AG04450 (cell line): ENCODE measurements at regions not wholly inside any gene's neighbourhood (a gene's known extent, or its start where the extent isn't known, plus 50 kb on each side); places are given as distances from the start of the nearest gene placed in this dataset.
"Not testable (repeated sequence)": the region's sequence is repeated elsewhere in the genome, so short reads cannot be mapped to it uniquely, and the experiment has no call there.

Source experiments
- CTCF ChIA-PET: fragments of 300-600, 350-600 bp; formaldehyde crosslinking; extraction: SDS; loops from one replicate; lab custom pipeline; 2022; ENCODE audit warnings: antibody characterized with exemption, inconsistent platforms; lab: Charles Lee
- POLR2A ChIA-PET: fragments of 350-600 bp; formaldehyde crosslinking; extraction: SDS; loops from one replicate; lab custom pipeline; 2021; ENCODE audit warnings: antibody characterized with exemption, inconsistent platforms; lab: Yijun Ruan, JAX
- DNase-seq: peaks from one replicate; pipeline ENCODE4 v3.0.0-alpha.2; 2011; ENCODE audit warnings: low read depth, low spot score
- H3K27ac ChIP-seq: one replicate; pipeline ENCODE4 v1.5.1; 2012; ENCODE audit warnings: low read depth, low read length, control low read depth
- H3K27me3 ChIP-seq: one replicate; pipeline ENCODE4 v1.6.0; 2012; ENCODE audit warnings: low read length; ENCODE audit not compliant: control insufficient read depth, insufficient read depth
- H3K4me3 ChIP-seq: 2 replicates; pipeline ENCODE4 v1.5.1; 2011; ENCODE audit warnings: mild to moderate bottlenecking, low read depth, low read length, control low read depth
- H3K9me3 ChIP-seq: 2 replicates; pipeline ENCODE4 v1.5.1; 2012; ENCODE audit warnings: low read length; ENCODE audit not compliant: control insufficient read depth, insufficient read depth
- CTCF ChIP-seq: IDR thresholded peaks from 2 replicates; pipeline ENCODE4 v1.5.1; 2011; ENCODE audit warnings: low read depth, low read length, control low read depth, inconsistent platforms

GRCh38 chr5:38790891-38791290, 54.9 kb upstream of the OSMR start:
- POLR2A ChIA-PET: no interaction called here
- H3K27ac ChIP-seq: no peak overlapping the region

GRCh38 chr5:38793099-38793498, 52.7 kb upstream of the OSMR start:
- no peak for TF ChIP-seq CTCF
- no peaks in the 10 kb centered on the region for H3K27me3 ChIP-seq
- ChIA-PET POLR2A (no interaction called here), CTCF (interaction anchor here (0.9 to 1.8 kb wide), 2 partner anchors 17 to 352 kb away, joined by 3 to 4 read pairs; no protein-coding TSS in a partner anchor)
- no peak for DNase-seq
- H3K4me3 ChIP-seq: no peak overlapping the region
- no peak overlapping the region for H3K27ac ChIP-seq
- H3K9me3 ChIP-seq: peaks cover 4% of the 10 kb centered on the region; the same call in 1 of the 2 replicates

More at GRCh38 chr5:38790891-38791290, 54.9 kb upstream of the OSMR start:
- CTCF ChIA-PET: interaction anchor here (1.1 kb wide), 1 partner anchor 349 kb away, joined by 3 read pairs; no protein-coding TSS in a partner anchor
- H3K9me3 ChIP-seq: peaks cover 7% of the 10 kb centered on the region
- H3K4me3 ChIP-seq: no peak overlapping the region
- no peak for TF ChIP-seq CTCF
- no peak for DNase-seq
- H3K27me3 ChIP-seq: no peaks in the 10 kb centered on the region

- H3K4me3 ChIP-seq, H3K27ac ChIP-seq, DNase-seq, H3K9me3 ChIP-seq, H3K27me3 ChIP-seq, POLR2A ChIA-PET: not testable (repeated sequence)
- CTCF ChIA-PET: interaction anchor here (1.8 kb wide), 1 partner anchor 353 kb away, joined by 4 read pairs; no protein-coding TSS in a partner anchor
Observed at GRCh38 chr5:38794037-38794436, 51.8 kb upstream of the OSMR start.

GRCh38 chr5:38794986-38795385, 50.8 kb upstream of the OSMR start:
- H3K9me3 ChIP-seq: peaks cover 4% of the 10 kb centered on the region; the same call in 1 of the 2 replicates
- no peak overlapping the region for H3K4me3 ChIP-seq
- ChIA-PET CTCF (interaction anchor here (1.4 to 1.8 kb wide), 3 partner anchors 12 to 354 kb away, joined by 3 to 5 read pairs (median 4); no protein-coding TSS in a partner anchor), POLR2A (no interaction called here)
- no peak for DNase-seq
- no peak for TF ChIP-seq CTCF
- no peaks in the 10 kb centered on the region for H3K27me3 ChIP-seq
- no peak overlapping the region for H3K27ac ChIP-seq

- Histone ChIP-seq H3K9me3 (peaks cover 4% of the 10 kb centered on the region; the same call in 1 of the 2 replicates), H3K27ac (no peak overlapping the region), H3K4me3 (no peak overlapping the region), H3K27me3 (no peaks in the 10 kb centered on the region)
- CTCF ChIA-PET: interaction anchor here (1.0 to 1.5 kb wide), 4 partner anchors 13 to 354 kb away, joined by 3 to 5 read pairs (median 4); no protein-coding TSS in a partner anchor
- TF ChIP-seq CTCF: no peak
- no peak for DNase-seq
- POLR2A ChIA-PET: no interaction called here
Observed at GRCh38 chr5:38795986-38796741, 49.6 kb upstream of the OSMR start.
